OCI-LY7 (cell line): ENCODE measurements at regions not wholly inside any gene's neighbourhood (a gene's known extent, or its start where the extent isn't known, plus 50 kb on each side); places are given as distances from the start of the nearest gene placed in this dataset.

Source experiments
- BruUV-seq: library from RNA; stranded (reverse); fragments of 400-500 nt; replicated peaks from 2 replicates; lab custom pipeline; 2021; lab: Mats Ljungman, UMichigan
- CTCF ChIA-PET: fragments of 300-600 bp; sonication (Branson Sonifier 250); formaldehyde crosslinking; loops from one replicate; lab custom pipeline; 2022; ENCODE audit warnings: antibody characterized with exemption; ENCODE audit not compliant: unreplicated experiment; lab: Charles Lee
- POLR2A ChIA-PET: fragments of 300-600 bp; sonication (Branson Sonifier 250); formaldehyde crosslinking; loops from one replicate; lab custom pipeline; 2022; ENCODE audit warnings: antibody characterized with exemption; lab: Charles Lee
- DNase-seq: peaks from one replicate; pipeline ENCODE4 v3.0.0-alpha.2; 2015; ENCODE audit warnings: low spot score
- H2AFZ ChIP-seq: fragments of 200-600 bp; sonication (generic), shearing (Covaris generic); 2 replicates; pipeline ENCODE4 v1.6.1; 2014; ENCODE audit warnings: mild to moderate bottlenecking, antibody characterized with exemption, low read length, moderate library complexity
- H3K27ac ChIP-seq: fragments of 200-600 bp; sonication (generic); 2 replicates; pipeline ENCODE4 v1.5.1; 2014; ENCODE audit warnings: mixed run types, low read depth, mild to moderate bottlenecking, moderate library complexity, low read length, inconsistent platforms; ENCODE audit not compliant: poor library complexity, severe bottlenecking
- H3K36me3 ChIP-seq: fragments of 200-600 bp; sonication (generic); 2 replicates; pipeline ENCODE4 v1.6.1; 2014; ENCODE audit warnings: mild to moderate bottlenecking, antibody characterized with exemption, low read length, moderate library complexity, mixed read lengths; ENCODE audit not compliant: insufficient read depth
- H3K4me1 ChIP-seq: fragments of 200-600 bp; sonication (generic); 2 replicates; pipeline ENCODE4 v1.5.1; 2014; ENCODE audit warnings: mild to moderate bottlenecking, low read length; ENCODE audit not compliant: insufficient read depth, poor library complexity, severe bottlenecking
- H3K4me2 ChIP-seq: fragments of 200-600 bp; sonication (generic); 2 replicates; pipeline ENCODE4 v1.6.1; 2014; ENCODE audit warnings: mild to moderate bottlenecking, low read length
- H3K4me3 ChIP-seq: fragments of 200-600 bp; sonication (generic); 2 replicates; pipeline ENCODE4 v1.5.1; 2014; ENCODE audit warnings: mild to moderate bottlenecking, low read depth, low read length; ENCODE audit not compliant: poor library complexity, severe bottlenecking
- H3K79me2 ChIP-seq: fragments of 200-600 bp; sonication (generic); 2 replicates; pipeline ENCODE4 v1.6.1; 2016; ENCODE audit warnings: low read depth, mild to moderate bottlenecking, low read length, moderate library complexity, mixed read lengths; ENCODE audit not compliant: insufficient read depth
- H3K9me2 ChIP-seq: fragments of 200-600 bp; sonication (generic); 2 replicates; pipeline ENCODE4 v1.6.1; 2016; ENCODE audit warnings: mild to moderate bottlenecking, low read length, mixed read lengths; ENCODE audit not compliant: insufficient read depth
- H3K9me3 ChIP-seq: fragments of 200-600 bp; sonication (generic); 2 replicates; pipeline ENCODE4 v1.6.1; 2014; ENCODE audit warnings: mild to moderate bottlenecking, mixed run types, low read length, mixed read lengths
- H4K20me1 ChIP-seq: fragments of 200-600 bp; sonication (generic); 2 replicates; pipeline ENCODE4 v1.6.1; 2014; ENCODE audit warnings: mild to moderate bottlenecking, antibody characterized with exemption, low read length, moderate library complexity, mixed read lengths; ENCODE audit not compliant: insufficient read depth
- CTCF ChIP-seq: fragments of 200-600 bp; sonication (generic); conservative IDR thresholded peaks from 2 replicates; pipeline ENCODE4 v1.5.1; 2014; ENCODE audit warnings: mild to moderate bottlenecking, antibody characterized with exemption, low read length, moderate library complexity, mixed read lengths
- EZH2phosphoT487 ChIP-seq: fragments of 200-600 bp; sonication (generic); IDR thresholded peaks from 2 replicates; pipeline ENCODE4 v1.6.1; 2018; ENCODE audit warnings: low read depth, borderline replicate concordance, mild to moderate bottlenecking, mixed run types, antibody characterized with exemption, low read length, moderate library complexity, mixed read lengths
- intact Hi-C: fragments of 100-400 bp; cut with micrococcal nuclease; formaldehyde crosslinking; loops from one replicate; pipeline ENCODE4 v1.10.0; 2022; ENCODE audit not compliant: unreplicated experiment

DNA sequence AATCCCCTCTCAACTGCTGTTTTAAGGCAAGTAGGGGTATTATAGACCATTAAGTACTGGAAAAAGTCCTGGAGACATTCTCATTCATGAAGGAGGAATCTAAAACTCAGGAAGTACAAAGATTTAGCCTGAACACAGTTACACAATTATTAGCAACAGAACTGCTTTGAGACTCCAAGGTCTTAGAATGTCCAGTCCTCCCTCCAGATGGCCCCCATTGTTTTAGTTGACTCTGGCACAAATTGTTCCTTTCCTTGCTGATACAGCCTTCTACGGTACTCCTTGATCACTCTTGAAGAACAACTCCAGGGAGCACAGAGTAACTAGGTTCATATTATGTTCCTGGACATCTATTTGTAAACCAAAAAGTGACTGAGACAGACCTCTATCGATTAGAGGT, 210.1 kb upstream of the RND3 start:
- H3K9me2 ChIP-seq, result no peaks in the 10 kb centered on the region
- no peaks in the 10 kb centered on the region for H3K9me3 ChIP-seq
- H3K4me2 ChIP-seq, result no peak overlapping the region
- no peak overlapping the region for H3K4me3 ChIP-seq
- ChIA-PET CTCF (no interaction called here), POLR2A (interaction anchor here (1.2 kb wide), 1 partner anchor 16 kb away, joined by 3 read pairs; no protein-coding TSS in a partner anchor)
- TF ChIP-seq EZH2phosphoT487 (no peak), CTCF (no peak)
- DNase-seq, result no peak
- no peak overlapping the region for H2AFZ ChIP-seq
- no TSS peak for BruUV-seq
- H3K36me3 ChIP-seq, result no peaks in the 10 kb centered on the region
- H3K79me2 ChIP-seq, result no peaks in the 10 kb centered on the region
- intact Hi-C loops, result no loop called here
- no peaks in the 10 kb centered on the region for H3K4me1 ChIP-seq
- H3K27ac ChIP-seq, result no peak overlapping the region
- H4K20me1 ChIP-seq, result no peaks in the 10 kb centered on the region

DNA sequence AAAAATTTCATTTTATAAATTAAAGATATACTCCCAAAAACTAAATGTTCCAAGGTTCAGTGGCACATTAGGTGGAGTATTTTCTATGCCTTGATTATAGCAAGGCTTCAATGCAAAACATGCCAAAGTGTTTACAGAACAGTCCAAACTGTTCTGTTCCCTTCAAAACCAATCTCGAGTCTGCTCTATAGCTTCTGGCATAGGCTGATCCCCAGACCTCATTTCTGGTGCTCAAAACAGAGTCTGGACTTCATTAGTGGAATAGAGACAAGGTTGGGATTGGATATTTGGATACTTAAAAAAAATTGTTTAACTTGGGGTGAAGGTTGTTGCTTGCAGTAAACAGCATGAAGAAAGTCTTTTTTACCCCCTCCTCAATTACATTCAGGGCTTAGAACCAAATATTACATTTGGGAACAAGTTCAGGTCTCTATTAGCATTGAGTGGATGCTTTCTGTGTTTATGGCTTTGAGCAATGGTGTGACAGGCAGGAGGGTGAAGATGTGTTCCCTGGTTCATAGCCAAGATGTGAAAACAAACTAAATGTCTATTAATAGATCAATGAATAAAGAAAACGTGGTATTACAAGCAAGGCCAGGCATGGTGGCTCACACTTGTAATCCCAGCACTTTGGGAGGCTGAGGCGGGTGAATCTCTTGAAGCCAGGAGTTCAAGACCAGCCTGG, 208.1 kb upstream of the RND3 start:
- intact Hi-C loops, result no loop called here
- Histone ChIP-seq H2AFZ (no peak overlapping the region), H3K36me3 (no peaks in the 10 kb centered on the region), H4K20me1 (no peaks in the 10 kb centered on the region), H3K4me3 (no peak overlapping the region), H3K4me1 (no peaks in the 10 kb centered on the region), H3K9me2 (no peaks in the 10 kb centered on the region), H3K79me2 (no peaks in the 10 kb centered on the region), H3K27ac (no peak overlapping the region), H3K4me2 (no peak overlapping the region), H3K9me3 (no peaks in the 10 kb centered on the region)
- TF ChIP-seq EZH2phosphoT487, result no peak
- BruUV-seq, result no TSS peak
- CTCF ChIA-PET, result no interaction called here
- no peak for DNase-seq
- POLR2A ChIA-PET, result interaction anchor here (0.6 to 0.8 kb wide), 2 partner anchors 29 to 60 kb away, joined by 3 read pairs; no protein-coding TSS in a partner anchor

DNA sequence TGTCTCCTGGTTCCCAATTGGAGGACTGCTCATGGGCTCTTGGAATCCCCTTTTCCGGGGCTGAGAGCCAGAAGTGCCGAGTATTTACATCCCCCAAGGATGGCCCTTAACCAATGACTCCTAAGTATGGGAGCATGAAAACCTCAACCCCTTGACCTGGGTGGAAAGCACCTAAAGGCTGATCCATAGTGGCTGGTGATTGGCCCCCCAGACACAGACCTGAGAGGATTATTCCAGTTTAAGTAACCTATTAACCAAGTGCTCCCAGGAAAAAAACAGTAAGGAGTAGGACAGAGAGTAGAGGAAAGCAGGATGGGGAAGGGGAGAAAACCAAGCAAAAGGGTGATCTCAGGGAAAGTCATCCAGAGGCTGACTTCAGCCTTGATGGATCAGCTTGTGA, 206.1 kb upstream of the RND3 start:
- POLR2A ChIA-PET, result no interaction called here
- H3K9me2 ChIP-seq, result no peaks in the 10 kb centered on the region
- no peak for DNase-seq
- H4K20me1 ChIP-seq, result no peaks in the 10 kb centered on the region
- no peak overlapping the region for H3K4me3 ChIP-seq
- no peaks in the 10 kb centered on the region for H3K79me2 ChIP-seq
- no peaks in the 10 kb centered on the region for H3K36me3 ChIP-seq
- intact Hi-C loops, result no loop called here
- no peak overlapping the region for H2AFZ ChIP-seq
- CTCF ChIA-PET, result no interaction called here
- no peak overlapping the region for H3K27ac ChIP-seq
- H3K4me1 ChIP-seq, result no peaks in the 10 kb centered on the region
- no peaks in the 10 kb centered on the region for H3K9me3 ChIP-seq
- TF ChIP-seq EZH2phosphoT487 (no peak), CTCF (no peak)
- no peak overlapping the region for H3K4me2 ChIP-seq
- no TSS peak for BruUV-seq
